Activated CD4-positive, alpha-beta T cell treated with anti-CD3 and anti-CD28 coated beads for 1 hour (primary cell): ENCODE measurements at regions not wholly inside any gene's neighbourhood (a gene's known extent, or its start where the extent isn't known, plus 50 kb on each side); places are given as distances from the start of the nearest gene placed in this dataset.
"Not testable (repeated sequence)": the region's sequence is repeated elsewhere in the genome, so short reads cannot be mapped to it uniquely, and the experiment has no call there.

Experiments used
- DNase-seq: peaks from one replicate; pipeline ENCODE4 v3.0.0-alpha.2; 2020

- DNase-seq: no peak
Observed at GRCh38 chr3:197430502-197430901, 125.3 kb downstream of the BDH1 start.

- no peak for DNase-seq
Observed at GRCh38 chr3:197428952-197429351, 126.8 kb downstream of the BDH1 start.

GRCh38 chr3:197428117-197428801 is 127.5 kb downstream of the BDH1 start:
- DNase-seq: peak; percentile 18

GRCh38 chr3:197427021-197427420 is 128.6 kb upstream of the DLG1 start:
- no peak for DNase-seq

GRCh38 chr3:197426121-197426566 is 127.7 kb upstream of the DLG1 start:
- DNase-seq: no peak

- DNase-seq: no peak
Observed at GRCh38 chr3:197425485-197426120, 127.2 kb upstream of the DLG1 start.

- DNase-seq: no peak
Observed at GRCh38 chr3:197424674-197425484, 126.5 kb upstream of the DLG1 start.

GRCh38 chr3:197424266-197424665 is 125.9 kb upstream of the DLG1 start:
- DNase-seq: no peak

GRCh38 chr3:197423376-197423775 is 125.0 kb upstream of the DLG1 start:
- no peak for DNase-seq

GRCh38 chr3:197422506-197422905 is 124.1 kb upstream of the DLG1 start:
- DNase-seq: no peak

- DNase-seq: no peak
Observed at GRCh38 chr3:197421021-197421420, 122.6 kb upstream of the DLG1 start.

- DNase-seq: no peak
Observed at GRCh38 chr3:197420566-197420965, 122.2 kb upstream of the DLG1 start.

- no peak for DNase-seq
Observed at GRCh38 chr3:197420115-197420514, 121.7 kb upstream of the DLG1 start.

GRCh38 chr3:197419696-197420095 is 121.3 kb upstream of the DLG1 start:
- no peak for DNase-seq

- no peak for DNase-seq
Observed at GRCh38 chr3:197417911-197418618, 119.7 kb upstream of the DLG1 start.

GRCh38 chr3:197417441-197417840 is 119.0 kb upstream of the DLG1 start:
- no peak for DNase-seq

GRCh38 chr3:197411899-197412298 is 113.5 kb upstream of the DLG1 start:
- not testable (repeated sequence) for DNase-seq

- not testable (repeated sequence) for DNase-seq
Observed at GRCh38 chr3:197410170-197410569, 111.8 kb upstream of the DLG1 start.

GRCh38 chr3:197408177-197408957 is 110.0 kb upstream of the DLG1 start:
- DNase-seq: no peak

GRCh38 chr3:197407526-197407925 is 109.1 kb upstream of the DLG1 start:
- no peak for DNase-seq

- no peak for DNase-seq
Observed at GRCh38 chr3:197407053-197407452, 108.6 kb upstream of the DLG1 start.

- no peak for DNase-seq
Observed at GRCh38 chr3:197406266-197406665, 107.9 kb upstream of the DLG1 start.
